ENCODE measurements at regions not wholly inside any gene's neighbourhood (a gene's known extent, or its start where the extent isn't known, plus 50 kb on each side); places are given as distances from the start of the nearest gene placed in this dataset.

- Histone ChIP-seq H2AFZ (ENCODE audit: low read depth, low read length) (no peak overlapping the region), H3K9ac (ENCODE audit: low read depth, low read length) (no peak overlapping the region), H3K27me3 (ENCODE audit: insufficient read depth, low read length, poor library complexity) (peaks cover 5% of the 10 kb centered on the region), H3K4me2 (ENCODE audit: insufficient read depth, low read length) (no peak overlapping the region), H3K79me2 (ENCODE audit: insufficient read depth, low read length) (no peaks in the 10 kb centered on the region), H3K27ac (ENCODE audit: low read length) (no peak overlapping the region), H3K4me3 (ENCODE audit: low read depth in 1 of 2, low read length in 2 of 2) (no peak overlapping the region), H3K36me3 (ENCODE audit: insufficient read depth, low read length) (no peaks in the 10 kb centered on the region), H3K9me3 (ENCODE audit: insufficient read depth, low read length, severe bottlenecking) (no peaks in the 10 kb centered on the region), H3K4me1 (ENCODE audit: insufficient read depth, low read length) (no peaks in the 10 kb centered on the region), H4K20me1 (ENCODE audit: insufficient read depth, low read length) (no peaks in the 10 kb centered on the region)
- TF ChIP-seq EZH2 (IDR thresholded peaks at IDR 0.05; ENCODE audit: borderline replicate concordance, low read depth, low read length, severe bottlenecking): no peak
- TF ChIP-seq, protein P1, sequence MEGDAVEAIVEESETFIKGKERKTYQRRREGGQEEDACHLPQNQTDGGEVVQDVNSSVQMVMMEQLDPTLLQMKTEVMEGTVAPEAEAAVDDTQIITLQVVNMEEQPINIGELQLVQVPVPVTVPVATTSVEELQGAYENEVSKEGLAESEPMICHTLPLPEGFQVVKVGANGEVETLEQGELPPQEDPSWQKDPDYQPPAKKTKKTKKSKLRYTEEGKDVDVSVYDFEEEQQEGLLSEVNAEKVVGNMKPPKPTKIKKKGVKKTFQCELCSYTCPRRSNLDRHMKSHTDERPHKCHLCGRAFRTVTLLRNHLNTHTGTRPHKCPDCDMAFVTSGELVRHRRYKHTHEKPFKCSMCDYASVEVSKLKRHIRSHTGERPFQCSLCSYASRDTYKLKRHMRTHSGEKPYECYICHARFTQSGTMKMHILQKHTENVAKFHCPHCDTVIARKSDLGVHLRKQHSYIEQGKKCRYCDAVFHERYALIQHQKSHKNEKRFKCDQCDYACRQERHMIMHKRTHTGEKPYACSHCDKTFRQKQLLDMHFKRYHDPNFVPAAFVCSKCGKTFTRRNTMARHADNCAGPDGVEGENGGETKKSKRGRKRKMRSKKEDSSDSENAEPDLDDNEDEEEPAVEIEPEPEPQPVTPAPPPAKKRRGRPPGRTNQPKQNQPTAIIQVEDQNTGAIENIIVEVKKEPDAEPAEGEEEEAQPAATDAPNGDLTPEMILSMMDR (IDR thresholded peaks at IDR 0.05; ENCODE audit: borderline replicate concordance, extremely low read depth, low read length, poor library complexity, severe bottlenecking): no peak
- ATAC-seq (ENCODE audit: insufficient read depth, low read depth) (no peak), DNase-seq (no peak)
Measured at GRCh38 chr2:217273162-217273561, 413.3 kb upstream of the TNP1 start.

DNA sequence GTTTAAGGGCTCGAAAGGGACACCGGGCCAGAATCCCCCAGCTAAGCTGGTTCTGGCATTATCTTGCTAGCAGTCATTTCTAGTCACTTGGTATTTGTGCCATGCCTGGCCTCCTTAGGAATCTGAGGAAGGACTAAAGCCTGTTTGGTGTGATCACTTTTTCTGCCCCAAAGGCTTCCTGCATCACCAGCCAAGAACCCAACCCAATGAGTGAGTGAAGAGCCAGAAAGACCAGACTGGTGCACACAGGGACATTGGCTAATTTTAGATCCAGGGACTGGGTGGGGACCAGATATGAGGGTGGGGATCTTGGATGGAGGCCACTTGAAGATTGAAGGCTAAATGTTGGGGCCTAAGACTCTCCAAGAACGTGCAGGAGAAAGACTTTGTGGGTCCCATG is 411.9 kb upstream of the TNP1 start:
- Histone ChIP-seq H3K4me1 (ENCODE audit: insufficient read depth, low read length) (no peaks in the 10 kb centered on the region), H3K27me3 (ENCODE audit: insufficient read depth, low read length, poor library complexity) (peaks cover 5% of the 10 kb centered on the region), H3K79me2 (ENCODE audit: insufficient read depth, low read length) (no peaks in the 10 kb centered on the region), H3K9ac (ENCODE audit: low read depth, low read length) (no peak overlapping the region), H2AFZ (ENCODE audit: low read depth, low read length) (no peak overlapping the region), H3K4me2 (ENCODE audit: insufficient read depth, low read length) (no peak overlapping the region), H4K20me1 (ENCODE audit: insufficient read depth, low read length) (no peaks in the 10 kb centered on the region), H3K36me3 (ENCODE audit: insufficient read depth, low read length) (no peaks in the 10 kb centered on the region), H3K4me3 (ENCODE audit: low read depth in 1 of 2, low read length in 2 of 2) (no peak overlapping the region), H3K9me3 (ENCODE audit: insufficient read depth, low read length, severe bottlenecking) (peaks cover 4% of the 10 kb centered on the region), H3K27ac (ENCODE audit: low read length) (no peak overlapping the region)
- TF ChIP-seq, protein P1 (IDR thresholded peaks at IDR 0.05; ENCODE audit: borderline replicate concordance, extremely low read depth, low read length, poor library complexity, severe bottlenecking): no peak
- no peak for TF ChIP-seq EZH2 (IDR thresholded peaks at IDR 0.05; ENCODE audit: borderline replicate concordance, low read depth, low read length, severe bottlenecking)
- DNase-seq: no peak
- no peak for ATAC-seq (ENCODE audit: insufficient read depth, low read depth)

GRCh38 chr2:217270485-217271121 is 410.7 kb upstream of the TNP1 start:
- TF ChIP-seq EZH2 (IDR thresholded peaks at IDR 0.05; ENCODE audit: borderline replicate concordance, low read depth, low read length, severe bottlenecking): no peak
- TF ChIP-seq, protein P1 (IDR thresholded peaks at IDR 0.05; ENCODE audit: borderline replicate concordance, extremely low read depth, low read length, poor library complexity, severe bottlenecking): no peak
- Histone ChIP-seq H4K20me1 (ENCODE audit: insufficient read depth, low read length) (no peaks in the 10 kb centered on the region), H3K4me1 (ENCODE audit: insufficient read depth, low read length) (no peaks in the 10 kb centered on the region), H3K36me3 (ENCODE audit: insufficient read depth, low read length) (no peaks in the 10 kb centered on the region), H3K4me2 (ENCODE audit: insufficient read depth, low read length) (no peak overlapping the region), H2AFZ (ENCODE audit: low read depth, low read length) (no peak overlapping the region), H3K4me3 (ENCODE audit: low read depth in 1 of 2, low read length in 2 of 2) (no peak overlapping the region), H3K27ac (ENCODE audit: low read length) (no peak overlapping the region), H3K79me2 (ENCODE audit: insufficient read depth, low read length) (no peaks in the 10 kb centered on the region), H3K9ac (ENCODE audit: low read depth, low read length) (no peak overlapping the region), H3K9me3 (ENCODE audit: insufficient read depth, low read length, severe bottlenecking) (peaks cover 4% of the 10 kb centered on the region), H3K27me3 (ENCODE audit: insufficient read depth, low read length, poor library complexity) (peaks cover 5% of the 10 kb centered on the region)
- ATAC-seq (ENCODE audit: insufficient read depth, low read depth) (no peak), DNase-seq (no peak)
